Mesenchymal stem cell (in vitro differentiated cells and primary cell): ENCODE measurements at regions not wholly inside any gene's neighbourhood (a gene's known extent, or its start where the extent isn't known, plus 50 kb on each side); places are given as distances from the start of the nearest gene placed in this dataset.

ENCODE experiments used
- DNase-seq: peaks from one replicate; pipeline ENCODE4 v3.0.0-alpha.2; 2013
- H2AFZ ChIP-seq: one replicate; pipeline ENCODE4 v1.6.1; 2013; ENCODE audit warnings: low read depth, mild to moderate bottlenecking, control low read depth, inconsistent platforms, low read length, moderate library complexity
- H2AK5ac ChIP-seq: 2 replicates; pipeline ENCODE4 v1.6.1; 2013; ENCODE audit warnings: low read length, moderate library complexity, mild to moderate bottlenecking, inconsistent platforms; ENCODE audit not compliant: severe bottlenecking
- H2BK120ac ChIP-seq: one replicate; pipeline ENCODE4 v1.6.1; 2013; ENCODE audit warnings: low read depth, mild to moderate bottlenecking, inconsistent platforms, low read length, moderate library complexity
- H2BK12ac ChIP-seq, 2 experiments: one replicate each; pipeline ENCODE4 v1.6.1; 2013; ENCODE audit warnings: inconsistent platforms in 2 of 2, low read length in 2 of 2, mild to moderate bottlenecking in 2 of 2, moderate library complexity in 2 of 2, control low read depth in 1 of 2
- H2BK15ac ChIP-seq: one replicate; pipeline ENCODE4 v1.6.1; 2013; ENCODE audit warnings: mild to moderate bottlenecking, low read depth, inconsistent platforms; ENCODE audit not compliant: poor library complexity, severe bottlenecking
- H2BK5ac ChIP-seq: 2 replicates; pipeline ENCODE4 v1.6.1; 2013; ENCODE audit warnings: low read depth, mild to moderate bottlenecking, low read length, control low read depth, inconsistent platforms; ENCODE audit not compliant: poor library complexity, severe bottlenecking
- H3K14ac ChIP-seq, 2 experiments: one replicate each; pipeline ENCODE4 v1.6.1; 2013; ENCODE audit warnings: inconsistent platforms in 2 of 2, low read length in 2 of 2, control low read depth in 1 of 2, mild to moderate bottlenecking in 1 of 2, moderate library complexity in 1 of 2
- H3K18ac ChIP-seq, 2 experiments: one replicate each; pipeline ENCODE4 v1.6.1; 2013; ENCODE audit warnings: inconsistent platforms in 2 of 2, low read length in 2 of 2, control low read depth in 1 of 2, low read depth in 1 of 2, mild to moderate bottlenecking in 1 of 2
- H3K23ac ChIP-seq, 2 experiments: one replicate each; pipeline ENCODE4 v1.6.1; 2013; ENCODE audit warnings: inconsistent platforms in 2 of 2, low read length in 2 of 2, mild to moderate bottlenecking in 2 of 2, moderate library complexity in 2 of 2, control low read depth in 1 of 2
- H3K27ac ChIP-seq: 2 replicates; pipeline ENCODE4 v1.5.1; 2013; ENCODE audit warnings: mild to moderate bottlenecking, moderate library complexity, low read length, control low read depth, inconsistent platforms; ENCODE audit not compliant: poor library complexity, severe bottlenecking
- H3K27me3 ChIP-seq, 2 experiments: 2 replicates each; pipeline versions ENCODE4 v1.6.1 to v1.7.0; 2013; ENCODE audit warnings: low read length in 2 of 2, mild to moderate bottlenecking in 2 of 2, moderate library complexity in 2 of 2, control low read depth in 1 of 2, inconsistent platforms in 1 of 2; ENCODE audit not compliant: control insufficient read depth in 1 of 2, insufficient read depth in 1 of 2
- H3K36me3 ChIP-seq, 2 experiments: 2 replicates each; pipeline versions ENCODE4 v1.6.1 to v1.7.0; 2013; ENCODE audit warnings: low read length in 2 of 2, control low read depth in 1 of 2, inconsistent platforms in 1 of 2, low read depth in 1 of 2, mild to moderate bottlenecking in 1 of 2; ENCODE audit not compliant: insufficient read depth in 2 of 2, control insufficient read depth in 1 of 2
- H3K4ac ChIP-seq, 2 experiments: one replicate each; pipeline ENCODE4 v1.6.1; 2013; ENCODE audit warnings: inconsistent platforms in 2 of 2, low read length in 2 of 2, mild to moderate bottlenecking in 2 of 2, moderate library complexity in 2 of 2, control low read depth in 1 of 2, low read depth in 1 of 2
- H3K4me1 ChIP-seq: 2 replicates; pipeline ENCODE4 v1.6.1; 2013; ENCODE audit warnings: low read depth, low read length, control low read depth; ENCODE audit not compliant: control insufficient read depth, insufficient read depth
- H3K4me2 ChIP-seq: 2 replicates; pipeline ENCODE4 v1.6.1; 2013; ENCODE audit warnings: low read length, mild to moderate bottlenecking, inconsistent platforms; ENCODE audit not compliant: poor library complexity, severe bottlenecking
- H3K4me3 ChIP-seq, 2 experiments: 2 replicates each; pipeline versions ENCODE4 v1.5.1 to v1.7.0; 2013; ENCODE audit warnings: low read length in 2 of 2, mild to moderate bottlenecking in 2 of 2, control low read depth in 1 of 2, low read depth in 1 of 2; ENCODE audit not compliant: insufficient read depth in 1 of 2
- H3K79me1 ChIP-seq: replicated peaks from 2 replicates; pipeline ENCODE4 v1.6.1; 2013; ENCODE audit warnings: mild to moderate bottlenecking, control low read depth, low read length, inconsistent platforms; ENCODE audit not compliant: poor library complexity, severe bottlenecking
- H3K9ac ChIP-seq: 2 replicates; pipeline ENCODE4 v1.7.0; 2013; ENCODE audit warnings: mild to moderate bottlenecking, low read length, moderate library complexity
- H3K9me3 ChIP-seq: 2 replicates; pipeline ENCODE4 v1.7.0; 2013; ENCODE audit warnings: mild to moderate bottlenecking, low read length; ENCODE audit not compliant: control insufficient read depth
- H4K8ac ChIP-seq: one replicate; pipeline ENCODE4 v1.6.1; 2013; ENCODE audit warnings: inconsistent platforms, mild to moderate bottlenecking, low read length, moderate library complexity
- H4K91ac ChIP-seq: one replicate; pipeline ENCODE4 v1.6.1; 2013; ENCODE audit warnings: mild to moderate bottlenecking, low read length, inconsistent platforms
- WGBS: methylation state at CpG from one replicate; pipeline ENCODE4 v1.1.7; 2013; ENCODE audit warnings: mixed read lengths; 5-methylcytosine and 5-hydroxymethylcytosine counted together

- no peak overlapping the region for H2BK12ac ChIP-seq
- no peak overlapping the region for H3K23ac ChIP-seq
- no peak overlapping the region for H3K9ac ChIP-seq
- no peak overlapping the region for H3K4me2 ChIP-seq
- no peak overlapping the region for H2BK5ac ChIP-seq
- no peaks in the 10 kb centered on the region for H3K9me3 ChIP-seq
- H3K4me1 ChIP-seq: no peaks in the 10 kb centered on the region
- H3K79me1 ChIP-seq: no peaks in the 10 kb centered on the region
- H3K27me3 ChIP-seq: peaks cover 0 to 7% of the 10 kb centered on the region in 2 experiments
- H2AK5ac ChIP-seq: no peak overlapping the region
- WGBS: 91% methylated on average over 5 of the region's 5 CpGs
- no peaks in the 10 kb centered on the region for H3K36me3 ChIP-seq
- no peak overlapping the region for H3K27ac ChIP-seq
- no peak overlapping the region for H4K8ac ChIP-seq
- H3K18ac ChIP-seq: no peak overlapping the region
- no peak overlapping the region for H2BK120ac ChIP-seq
- H3K4me3 ChIP-seq: no peak overlapping the region
- no peak for DNase-seq
- no peak overlapping the region for H2BK15ac ChIP-seq
- no peak overlapping the region for H3K4ac ChIP-seq
- no peak overlapping the region for H3K14ac ChIP-seq
- no peak overlapping the region for H4K91ac ChIP-seq
- H2AFZ ChIP-seq: no peak overlapping the region
These were observed 88.5 kb upstream of the ATG10 start for GRCh38 chr5:81883371-81883770.

GRCh38 chr5:81881595-81881994, 90.2 kb upstream of the ATG10 start:
- H2BK15ac ChIP-seq: no peak overlapping the region
- no peak overlapping the region for H2AK5ac ChIP-seq
- H4K8ac ChIP-seq: no peak overlapping the region
- no peak overlapping the region for H3K4ac ChIP-seq
- no peaks in the 10 kb centered on the region for H3K79me1 ChIP-seq
- H3K4me1 ChIP-seq: no peaks in the 10 kb centered on the region
- no peak overlapping the region for H3K23ac ChIP-seq
- no peak overlapping the region for H2BK5ac ChIP-seq
- H3K27ac ChIP-seq: no peak overlapping the region
- no peak overlapping the region for H4K91ac ChIP-seq
- H3K27me3 ChIP-seq: peaks cover 0 to 7% of the 10 kb centered on the region in 2 experiments
- 47% methylated on average over 1 of the region's 2 CpGs for WGBS
- H3K4me2 ChIP-seq: no peak overlapping the region
- H3K9me3 ChIP-seq: no peaks in the 10 kb centered on the region
- no peak overlapping the region for H3K14ac ChIP-seq
- H2BK120ac ChIP-seq: no peak overlapping the region
- no peak for DNase-seq
- H3K18ac ChIP-seq: no peak overlapping the region
- H2AFZ ChIP-seq: no peak overlapping the region
- no peaks in the 10 kb centered on the region for H3K36me3 ChIP-seq
- no peak overlapping the region for H3K9ac ChIP-seq
- no peak overlapping the region for H2BK12ac ChIP-seq
- H3K4me3 ChIP-seq: no peak overlapping the region

- WGBS: 95% methylated on average over 2 of the region's 3 CpGs
- Histone ChIP-seq H3K4ac (no peak overlapping the region), H2AFZ (no peak overlapping the region)
These were observed 91.9 kb upstream of the ATG10 start for GRCh38 chr5:81879936-81880335.

GRCh38 chr5:81878333-81878732, 93.5 kb upstream of the ATG10 start:
- Histone ChIP-seq H3K18ac (no peak overlapping the region), H4K8ac (no peak overlapping the region), H3K14ac (no peak overlapping the region), H4K91ac (no peak overlapping the region), H3K79me1 (no peaks in the 10 kb centered on the region), H2BK5ac (no peak overlapping the region), H3K9me3 (no peaks in the 10 kb centered on the region), H2AFZ (no peak overlapping the region), H3K36me3 (no peaks in the 10 kb centered on the region), H3K4me3 (no peak overlapping the region), H3K4me2 (no peak overlapping the region), H2BK120ac (no peak overlapping the region), H3K23ac (no peak overlapping the region), H3K4ac (no peak overlapping the region), H3K4me1 (no peaks in the 10 kb centered on the region), H2AK5ac (no peak overlapping the region), H2BK15ac (no peak overlapping the region), H3K27me3 (peaks cover 0 to 7% of the 10 kb centered on the region in 2 experiments), H2BK12ac (no peak overlapping the region), H3K27ac (no peak overlapping the region), H3K9ac (no peak overlapping the region)
- no peak for DNase-seq

More at GRCh38 chr5:81879936-81880335, 91.9 kb upstream of the ATG10 start:
- no peak overlapping the region for H3K18ac ChIP-seq
- H3K4me3 ChIP-seq: no peak overlapping the region
- no peak overlapping the region for H3K14ac ChIP-seq
- no peak overlapping the region for H2BK12ac ChIP-seq
- H2BK15ac ChIP-seq: no peak overlapping the region
- H4K8ac ChIP-seq: no peak overlapping the region
- no peak overlapping the region for H2BK120ac ChIP-seq
- H3K4me1 ChIP-seq: no peaks in the 10 kb centered on the region
- H3K79me1 ChIP-seq: no peaks in the 10 kb centered on the region
- H3K9me3 ChIP-seq: no peaks in the 10 kb centered on the region
- no peak for DNase-seq
- H2AK5ac ChIP-seq: no peak overlapping the region
- H3K27ac ChIP-seq: no peak overlapping the region
- H3K36me3 ChIP-seq: no peaks in the 10 kb centered on the region
- no peak overlapping the region for H3K9ac ChIP-seq
- peaks cover 0 to 7% of the 10 kb centered on the region in 2 experiments for H3K27me3 ChIP-seq
- no peak overlapping the region for H2BK5ac ChIP-seq
- H4K91ac ChIP-seq: no peak overlapping the region
- no peak overlapping the region for H3K4me2 ChIP-seq
- no peak overlapping the region for H3K23ac ChIP-seq
